GM12878 (cell line): ENCODE measurements at regions not wholly inside any gene's neighbourhood (a gene's known extent, or its start where the extent isn't known, plus 50 kb on each side); places are given as distances from the start of the nearest gene placed in this dataset.

ENCODE experiments used
- ATAC-seq: fragments of 200-7000 bp; cut with Tn5 transposase; 3 replicates; pipeline ENCODE4 v1.9.1; 2020; ENCODE audit warnings: mild to moderate bottlenecking, moderate library complexity
- BruUV-seq: library from RNA; stranded (reverse); fragments of 400-500 nt; replicated peaks from 2 replicates; lab custom pipeline; 2021; lab: Mats Ljungman, UMichigan
- CTCF ChIA-PET: fragments of 300-600 bp; sonication (Branson Sonifier 250); formaldehyde crosslinking; extraction: SDS; loops from one replicate; lab custom pipeline; 2021; ENCODE audit warnings: inconsistent platforms; lab: Yijun Ruan, JAX
- POLR2A ChIA-PET: fragments of 350-600 bp; formaldehyde crosslinking; extraction: SDS; loops from one replicate; lab custom pipeline; 2021; ENCODE audit warnings: inconsistent platforms; lab: Charles Lee
- RAD21 ChIA-PET: fragments of 300-600 bp; sonication (Branson Sonifier 250); formaldehyde crosslinking; loops from one replicate; lab custom pipeline; 2023; ENCODE audit warnings: antibody characterized with exemption; ENCODE audit not compliant: unreplicated experiment; lab: Charles Lee
- SMC1A ChIA-PET: fragments of 300-600 bp; sonication (Branson Sonifier 250); formaldehyde crosslinking; loops from one replicate; lab custom pipeline; 2023; ENCODE audit not compliant: unreplicated experiment, uncharacterized antibody; lab: Charles Lee
- DNase-seq: peaks from one replicate; pipeline ENCODE4 v3.0.0-alpha.2; 2011; ENCODE audit warnings: low read depth, low spot score
- FAIRE-seq: peaks from 3 replicates; lab custom pipeline; 2011; peaks lifted over from hg19 to GRCh38; lab: Jason Lieb, UNC
- H2AFZ ChIP-seq: 2 replicates; pipeline ENCODE4 v1.6.0; 2011; ENCODE audit warnings: low read depth, low read length, control low read depth; ENCODE audit not compliant: control insufficient read depth
- H3K27ac ChIP-seq: 2 replicates; pipeline ENCODE4 v1.5.1; 2011; ENCODE audit warnings: control low read depth; ENCODE audit not compliant: control insufficient read depth, insufficient read depth
- H3K27me3 ChIP-seq, 2 experiments: replicated peaks in 1 of 2; 2 replicates each; pipeline versions ENCODE4 v1.6.0 to v1.6.1; 2011; ENCODE audit warnings: low read length in 1 of 2; ENCODE audit not compliant: control insufficient read depth in 2 of 2, insufficient read depth in 2 of 2
- H3K36me3 ChIP-seq, 2 experiments: 2 replicates each; pipeline ENCODE4 v1.5.1; 2011; ENCODE audit warnings: low read length in 1 of 2; ENCODE audit not compliant: control insufficient read depth in 2 of 2, insufficient read depth in 2 of 2
- H3K4me1 ChIP-seq: 2 replicates; pipeline ENCODE4 v1.6.1; 2011; ENCODE audit warnings: mild to moderate bottlenecking, low read length, moderate library complexity, mixed read lengths; ENCODE audit not compliant: control insufficient read depth, insufficient read depth
- H3K4me2 ChIP-seq: 2 replicates; pipeline ENCODE4 v1.6.0; 2011; ENCODE audit warnings: control low read depth; ENCODE audit not compliant: control insufficient read depth, insufficient read depth
- H3K4me3 ChIP-seq: fragments of 200-600 bp; sonication (generic); 2 replicates; pipeline ENCODE4 v1.5.1; 2016
- H3K79me2 ChIP-seq: 2 replicates; pipeline ENCODE4 v1.6.0; 2011; ENCODE audit warnings: low read length; ENCODE audit not compliant: control insufficient read depth, insufficient read depth
- H3K9ac ChIP-seq: 2 replicates; pipeline ENCODE4 v1.8.0; 2011; ENCODE audit warnings: low read length, control low read depth, mixed read lengths; ENCODE audit not compliant: control insufficient read depth, insufficient read depth
- H3K9me3 ChIP-seq: replicated peaks from 3 replicates; pipeline ENCODE4 v1.5.1; 2011; ENCODE audit warnings: mild to moderate bottlenecking, low read length; ENCODE audit not compliant: control insufficient read depth, insufficient read depth
- H4K20me1 ChIP-seq: 2 replicates; pipeline ENCODE4 v1.6.0; 2011; ENCODE audit not compliant: control insufficient read depth, insufficient read depth
- KLF5 ChIP-seq: fragments of 450-650 bp; IDR thresholded peaks from 2 replicates; pipeline ENCODE4 v1.6.1; 2014; ENCODE audit warnings: mild to moderate bottlenecking; ENCODE audit not compliant: partially characterized antibody
- SMAD5 ChIP-seq: IDR thresholded peaks from 2 replicates; pipeline ENCODE4 v1.6.1; 2016; ENCODE audit warnings: antibody characterized with exemption, low read depth
- SMARCA5 ChIP-seq: fragments of 450-650 bp; IDR thresholded peaks from 2 replicates; pipeline ENCODE4 v1.6.1; 2017; ENCODE audit warnings: mild to moderate bottlenecking
- SMC3 ChIP-seq: IDR thresholded peaks from 2 replicates; pipeline ENCODE4 v1.6.1; 2011; ENCODE audit warnings: low read length, improper control_type of control experiment, borderline replicate concordance
- WGBS: methylation state at CpG from one replicate; pipeline ENCODE4 v1.1.6; 2016; ENCODE audit warnings: low lambda C conversion rate; ENCODE audit not compliant: insufficient replicate concordance, insufficient coverage; ENCODE audit errors: missing lambda C conversion rate; 5-methylcytosine and 5-hydroxymethylcytosine counted together
- in situ Hi-C: fragments of 300-500 bp; cut with MboI; formaldehyde crosslinking; loops from 9 replicates; pipeline ENCODE4 v1.14.3; 2018; ENCODE audit warnings: mixed read lengths
- intact Hi-C: fragments of 100-400 bp; cut with micrococcal nuclease; formaldehyde crosslinking; loops from one replicate; pipeline ENCODE4 v1.14.2; 2022; ENCODE audit not compliant: unreplicated experiment
- TF ChIP-seq, protein P1 (sequence below): IDR thresholded peaks from 2 replicates; pipeline ENCODE4 v1.6.1; 2012; ENCODE audit warnings: low read depth, low read length, improper control_type of control experiment
- TF ChIP-seq, protein P2 (sequence below): fragments of 450-650 bp; IDR thresholded peaks from 2 replicates; pipeline ENCODE4 v1.6.1; 2018; ENCODE audit warnings: borderline replicate concordance, mild to moderate bottlenecking; ENCODE audit not compliant: partially characterized antibody

DNA sequence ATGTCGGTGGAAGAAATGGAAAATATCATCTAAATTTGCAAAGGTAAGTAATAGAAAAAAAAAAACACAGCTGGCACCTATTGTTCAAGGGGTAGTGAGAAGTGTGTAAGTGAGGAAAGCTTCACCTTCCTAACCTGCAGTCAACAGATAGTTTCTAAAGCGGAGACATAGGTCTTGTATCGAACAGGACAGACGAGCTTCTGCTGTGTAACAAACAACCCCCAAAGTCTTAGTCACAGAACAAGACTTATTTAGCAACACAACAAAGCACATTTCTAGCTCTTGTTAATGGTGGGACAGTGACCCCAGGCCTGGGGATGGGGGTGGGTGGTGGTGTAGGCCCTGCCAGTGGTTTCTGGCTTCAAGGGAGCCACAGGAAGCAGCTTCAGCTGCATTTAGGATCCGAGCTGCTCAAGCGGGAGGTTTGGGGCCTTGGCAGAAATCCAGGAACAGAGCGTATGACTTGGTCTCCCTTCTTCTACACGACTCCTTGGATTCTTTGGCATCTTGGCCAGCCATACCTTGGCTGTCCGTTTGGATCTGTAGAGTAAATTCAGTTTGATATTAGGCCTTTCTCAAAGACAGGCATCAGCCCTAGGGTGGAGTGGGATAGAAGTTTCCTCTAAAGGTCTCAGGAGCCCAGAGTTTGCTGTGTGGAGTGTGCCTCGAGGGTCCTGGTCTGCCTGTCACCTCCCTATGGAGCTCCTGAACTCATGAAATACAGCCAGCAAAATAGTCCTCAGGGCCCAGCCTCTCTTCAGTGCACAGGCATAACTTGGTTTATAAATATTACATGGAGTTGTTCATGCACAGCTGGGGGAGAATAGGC, 56.9 kb upstream of the SHH start:
- Histone ChIP-seq H3K4me2 (no peak overlapping the region), H3K9me3 (no peaks in the 10 kb centered on the region), H3K36me3 (no peaks in the 10 kb centered on the region), H3K27me3 (peaks cover 0 to 1% of the 10 kb centered on the region in 2 experiments; a peak in 2 of 4 replicates), H4K20me1 (no peaks in the 10 kb centered on the region), H3K27ac (no peak overlapping the region), H3K4me1 (no peaks in the 10 kb centered on the region), H3K4me3 (no peak overlapping the region), H2AFZ (no peak overlapping the region), H3K9ac (no peak overlapping the region), H3K79me2 (no peaks in the 10 kb centered on the region)
- ChIA-PET CTCF (no interaction called here), RAD21 (no interaction called here), SMC1A (interaction anchor here (0.9 kb wide), 1 partner anchor 19 kb away, joined by 3 read pairs; no protein-coding TSS in a partner anchor), POLR2A (no interaction called here)
- intact Hi-C loops (no loop called here), in situ Hi-C loops (no loop called here)
- BruUV-seq: no TSS peak
- ATAC-seq (no peak), FAIRE-seq (no peak), DNase-seq (no peak)
- 36% methylated on average over 10 of the region's 10 CpGs for WGBS
- TF ChIP-seq SMC3: no peak
- no peak for TF ChIP-seq SMARCA5
- TF ChIP-seq, protein P1, sequence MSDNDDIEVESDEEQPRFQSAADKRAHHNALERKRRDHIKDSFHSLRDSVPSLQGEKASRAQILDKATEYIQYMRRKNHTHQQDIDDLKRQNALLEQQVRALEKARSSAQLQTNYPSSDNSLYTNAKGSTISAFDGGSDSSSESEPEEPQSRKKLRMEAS: no peak
- TF ChIP-seq, protein P2, sequence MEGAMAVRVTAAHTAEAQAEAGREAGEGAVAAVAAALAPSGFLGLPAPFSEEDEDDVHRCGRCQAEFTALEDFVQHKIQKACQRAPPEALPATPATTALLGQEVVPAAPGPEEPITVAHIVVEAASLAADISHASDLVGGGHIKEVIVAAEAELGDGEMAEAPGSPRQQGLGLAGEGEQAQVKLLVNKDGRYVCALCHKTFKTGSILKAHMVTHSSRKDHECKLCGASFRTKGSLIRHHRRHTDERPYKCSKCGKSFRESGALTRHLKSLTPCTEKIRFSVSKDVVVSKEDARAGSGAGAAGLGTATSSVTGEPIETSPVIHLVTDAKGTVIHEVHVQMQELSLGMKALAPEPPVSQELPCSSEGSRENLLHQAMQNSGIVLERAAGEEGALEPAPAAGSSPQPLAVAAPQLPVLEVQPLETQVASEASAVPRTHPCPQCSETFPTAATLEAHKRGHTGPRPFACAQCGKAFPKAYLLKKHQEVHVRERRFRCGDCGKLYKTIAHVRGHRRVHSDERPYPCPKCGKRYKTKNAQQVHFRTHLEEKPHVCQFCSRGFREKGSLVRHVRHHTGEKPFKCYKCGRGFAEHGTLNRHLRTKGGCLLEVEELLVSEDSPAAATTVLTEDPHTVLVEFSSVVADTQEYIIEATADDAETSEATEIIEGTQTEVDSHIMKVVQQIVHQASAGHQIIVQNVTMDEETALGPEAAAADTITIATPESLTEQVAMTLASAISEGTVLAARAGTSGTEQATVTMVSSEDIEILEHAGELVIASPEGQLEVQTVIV: no peak
- no peak for TF ChIP-seq SMAD5
- no peak for TF ChIP-seq KLF5
